ENCODE measurements at regions not wholly inside any gene's neighbourhood (a gene's known extent, or its start where the extent isn't known, plus 50 kb on each side); places are given as distances from the start of the nearest gene placed in this dataset.

GRCh38 chr13:39259371-39260140 lies 221.3 kb downstream of the NHLRC3 start:
- DNase-seq, result no peak
- no peak overlapping the region for H3K4me3 ChIP-seq (ENCODE audit: low read length)
- no peaks in the 10 kb centered on the region for H3K9me3 ChIP-seq (ENCODE audit: control insufficient read depth, low read depth, low read length)
- H3K36me3 ChIP-seq (ENCODE audit: control insufficient read depth, insufficient read depth, low read length), result no peaks in the 10 kb centered on the region
- H3K4me1 ChIP-seq (ENCODE audit: control insufficient read depth, insufficient read depth, low read length), result no peaks in the 10 kb centered on the region
- H3K27me3 ChIP-seq (ENCODE audit: control insufficient read depth, insufficient read depth, low read length), result no peaks in the 10 kb centered on the region
- WGBS (ENCODE audit: insufficient coverage, low lambda C conversion rate), result no CpG with 5 or more reads among the region's 2 CpGs
- H3K27ac ChIP-seq (ENCODE audit: low read length), result no peak overlapping the region

GRCh38 chr13:39263033-39263432 lies 224.8 kb downstream of the NHLRC3 start:
- Histone ChIP-seq H3K4me1 (ENCODE audit: control insufficient read depth, insufficient read depth, low read length) (no peaks in the 10 kb centered on the region), H3K9me3 (ENCODE audit: control insufficient read depth, low read depth, low read length) (no peaks in the 10 kb centered on the region), H3K36me3 (ENCODE audit: control insufficient read depth, insufficient read depth, low read length) (no peaks in the 10 kb centered on the region), H3K27me3 (ENCODE audit: control insufficient read depth, insufficient read depth, low read length) (no peaks in the 10 kb centered on the region), H3K4me3 (ENCODE audit: low read length) (no peak overlapping the region), H3K27ac (ENCODE audit: low read length) (no peak overlapping the region)
- DNase-seq, result peak in 1 of 2 donors; percentile 31
- WGBS (ENCODE audit: insufficient coverage, low lambda C conversion rate), result no CpG with 5 or more reads among the region's 1 CpG

GRCh38 chr13:39263531-39263930 lies 225.3 kb downstream of the NHLRC3 start:
- DNase-seq, result no peak
- H3K4me3 ChIP-seq (ENCODE audit: low read length), result no peak overlapping the region
- H3K27me3 ChIP-seq (ENCODE audit: control insufficient read depth, insufficient read depth, low read length), result no peaks in the 10 kb centered on the region
- no peak overlapping the region for H3K27ac ChIP-seq (ENCODE audit: low read length)
- WGBS (ENCODE audit: insufficient coverage, low lambda C conversion rate), result no CpG with 5 or more reads among the region's 2 CpGs
- no peaks in the 10 kb centered on the region for H3K36me3 ChIP-seq (ENCODE audit: control insufficient read depth, insufficient read depth, low read length)
- no peaks in the 10 kb centered on the region for H3K4me1 ChIP-seq (ENCODE audit: control insufficient read depth, insufficient read depth, low read length)
- H3K9me3 ChIP-seq (ENCODE audit: control insufficient read depth, low read depth, low read length), result no peaks in the 10 kb centered on the region

DNA sequence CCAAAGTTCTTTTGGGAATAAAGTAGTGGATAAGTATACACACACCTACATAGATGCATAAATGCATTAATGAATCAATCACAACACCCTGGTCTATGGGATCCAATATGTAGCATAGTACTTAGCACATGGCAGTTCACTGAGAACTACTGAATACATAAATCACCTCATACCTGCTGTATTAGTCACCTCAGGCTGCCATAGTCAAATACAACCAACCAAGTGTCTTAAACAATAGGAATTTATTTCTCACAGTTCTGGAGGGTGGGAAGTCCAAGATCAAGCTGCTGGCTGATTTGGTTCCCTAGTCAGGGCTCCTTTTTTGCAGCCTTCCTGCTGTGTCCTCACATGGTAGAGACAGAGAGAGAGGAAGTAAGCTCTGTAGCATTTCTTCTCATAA lies 228.2 kb downstream of the NHLRC3 start:
- Histone ChIP-seq H3K36me3 (ENCODE audit: control insufficient read depth, insufficient read depth, low read length) (no peaks in the 10 kb centered on the region), H3K9me3 (ENCODE audit: control insufficient read depth, low read depth, low read length) (no peaks in the 10 kb centered on the region), H3K27me3 (ENCODE audit: control insufficient read depth, insufficient read depth, low read length) (no peaks in the 10 kb centered on the region), H3K27ac (ENCODE audit: low read length) (no peak overlapping the region), H3K4me3 (ENCODE audit: low read length) (no peak overlapping the region), H3K4me1 (ENCODE audit: control insufficient read depth, insufficient read depth, low read length) (no peaks in the 10 kb centered on the region)
- DNase-seq, result no peak

DNA sequence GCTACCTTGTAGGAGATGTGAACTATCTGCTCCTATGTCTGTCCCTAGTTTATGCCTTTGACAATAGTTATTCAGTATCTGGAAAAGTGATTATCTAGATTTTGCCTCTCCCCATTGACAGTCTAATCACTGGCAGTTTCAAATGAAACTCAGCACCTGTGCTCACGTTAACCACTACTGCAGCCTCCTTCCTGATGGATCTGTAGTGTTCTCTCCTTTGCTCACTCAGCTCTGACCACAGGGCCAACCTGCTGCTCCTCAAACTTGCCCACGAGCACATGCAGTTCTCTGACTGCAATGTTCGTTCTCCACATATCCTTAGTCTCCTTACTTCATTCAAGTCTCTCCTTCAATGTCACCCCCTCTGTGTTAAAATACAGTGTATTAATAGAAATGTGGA lies 230.1 kb downstream of the NHLRC3 start:
- Histone ChIP-seq H3K9me3 (ENCODE audit: control insufficient read depth, low read depth, low read length) (no peaks in the 10 kb centered on the region), H3K27ac (ENCODE audit: low read length) (no peak overlapping the region), H3K27me3 (ENCODE audit: control insufficient read depth, insufficient read depth, low read length) (no peaks in the 10 kb centered on the region), H3K4me3 (ENCODE audit: low read length) (no peak overlapping the region), H3K4me1 (ENCODE audit: control insufficient read depth, insufficient read depth, low read length) (no peaks in the 10 kb centered on the region), H3K36me3 (ENCODE audit: control insufficient read depth, insufficient read depth, low read length) (no peaks in the 10 kb centered on the region)
- no peak for DNase-seq
- no CpG with 5 or more reads among the region's 3 CpGs for WGBS (ENCODE audit: insufficient coverage, low lambda C conversion rate)

DNA sequence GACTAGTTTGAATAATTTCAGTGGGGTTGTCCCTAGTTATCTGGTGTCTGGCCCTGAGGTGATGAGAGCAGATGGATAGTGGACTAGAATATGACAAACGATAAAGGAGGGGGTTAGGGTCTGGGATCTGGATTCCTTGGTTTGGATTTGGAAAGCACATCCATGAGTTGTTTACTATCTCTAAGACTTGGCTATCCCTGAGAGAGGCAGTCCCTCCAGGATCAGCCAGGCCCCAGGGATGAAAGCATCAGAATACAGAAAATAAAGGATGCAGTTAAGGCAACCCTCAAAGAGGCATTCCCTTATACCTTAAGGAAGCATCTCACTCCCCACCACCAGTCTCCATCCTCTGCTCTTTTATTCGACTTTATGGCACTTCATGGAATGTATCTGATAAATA lies 230.7 kb downstream of the NHLRC3 start:
- Histone ChIP-seq H3K4me3 (ENCODE audit: low read length) (no peak overlapping the region), H3K9me3 (ENCODE audit: control insufficient read depth, low read depth, low read length) (no peaks in the 10 kb centered on the region), H3K27ac (ENCODE audit: low read length) (no peak overlapping the region), H3K27me3 (ENCODE audit: control insufficient read depth, insufficient read depth, low read length) (no peaks in the 10 kb centered on the region), H3K4me1 (ENCODE audit: control insufficient read depth, insufficient read depth, low read length) (no peaks in the 10 kb centered on the region), H3K36me3 (ENCODE audit: control insufficient read depth, insufficient read depth, low read length) (no peaks in the 10 kb centered on the region)
- DNase-seq, result no peak
- WGBS (ENCODE audit: insufficient coverage, low lambda C conversion rate), result 93% methylated on average over 2 of the region's 2 CpGs

DNA sequence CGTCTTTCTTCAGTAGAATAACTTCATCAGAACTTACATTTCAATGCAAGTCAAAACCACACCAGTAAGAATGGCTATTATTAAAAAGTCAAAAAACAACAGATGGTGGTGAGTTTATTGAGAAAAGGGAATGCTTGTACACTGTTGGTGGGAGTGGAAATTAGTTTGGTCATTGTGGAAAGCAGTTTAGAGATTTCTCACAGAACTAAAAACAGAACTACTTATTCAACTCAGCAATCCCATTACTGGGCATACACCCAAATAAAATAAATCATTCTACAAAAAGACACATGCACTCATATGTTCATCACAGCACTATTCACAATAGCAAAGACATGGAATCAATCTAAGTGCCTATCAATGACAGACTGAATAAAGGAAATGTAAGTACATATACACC lies 231.2 kb downstream of the NHLRC3 start:
- Histone ChIP-seq H3K4me1 (ENCODE audit: control insufficient read depth, insufficient read depth, low read length) (no peaks in the 10 kb centered on the region), H3K4me3 (ENCODE audit: low read length) (no peak overlapping the region), H3K36me3 (ENCODE audit: control insufficient read depth, insufficient read depth, low read length) (no peaks in the 10 kb centered on the region), H3K27me3 (ENCODE audit: control insufficient read depth, insufficient read depth, low read length) (no peaks in the 10 kb centered on the region), H3K9me3 (ENCODE audit: control insufficient read depth, low read depth, low read length) (no peaks in the 10 kb centered on the region), H3K27ac (ENCODE audit: low read length) (no peak overlapping the region)
- 83% methylated on average over 1 of the region's 1 CpG for WGBS (ENCODE audit: insufficient coverage, low lambda C conversion rate)
- DNase-seq, result no peak

DNA sequence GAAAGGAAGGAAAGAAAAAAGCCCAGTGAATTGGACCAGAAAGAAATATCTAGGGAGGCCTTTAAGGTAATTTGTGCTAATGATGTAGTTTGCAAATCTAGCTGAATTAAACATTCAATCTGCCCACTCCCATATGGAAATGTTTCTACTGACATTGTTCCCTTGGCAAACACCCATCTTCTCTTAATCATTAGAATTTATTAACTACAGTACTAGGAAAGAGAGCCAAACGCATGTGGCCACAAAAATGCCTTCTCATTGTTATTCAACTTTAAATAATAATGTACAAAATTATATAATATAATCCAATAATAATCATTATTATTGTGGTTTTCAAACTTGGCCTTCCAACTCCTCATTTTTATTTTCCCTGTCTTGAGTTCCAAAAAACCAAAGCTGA lies 234.7 kb downstream of the NHLRC3 start:
- WGBS (ENCODE audit: insufficient coverage, low lambda C conversion rate), result 86% methylated on average over 1 of the region's 1 CpG
- H3K36me3 ChIP-seq (ENCODE audit: control insufficient read depth, insufficient read depth, low read length), result no peaks in the 10 kb centered on the region
- H3K9me3 ChIP-seq (ENCODE audit: control insufficient read depth, low read depth, low read length), result no peaks in the 10 kb centered on the region
- no peak overlapping the region for H3K4me3 ChIP-seq (ENCODE audit: low read length)
- no peaks in the 10 kb centered on the region for H3K4me1 ChIP-seq (ENCODE audit: control insufficient read depth, insufficient read depth, low read length)
- DNase-seq, result no peak
- H3K27ac ChIP-seq (ENCODE audit: low read length), result no peak overlapping the region
- H3K27me3 ChIP-seq (ENCODE audit: control insufficient read depth, insufficient read depth, low read length), result no peaks in the 10 kb centered on the region

GRCh38 chr13:39273953-39274738 lies 235.9 kb downstream of the NHLRC3 start:
- no peak overlapping the region for H3K27ac ChIP-seq (ENCODE audit: low read length)
- H3K4me1 ChIP-seq (ENCODE audit: control insufficient read depth, insufficient read depth, low read length), result no peaks in the 10 kb centered on the region
- H3K9me3 ChIP-seq (ENCODE audit: control insufficient read depth, low read depth, low read length), result no peaks in the 10 kb centered on the region
- no peak for DNase-seq
- 57% methylated on average over 2 of the region's 6 CpGs for WGBS (ENCODE audit: insufficient coverage, low lambda C conversion rate)
- no peaks in the 10 kb centered on the region for H3K36me3 ChIP-seq (ENCODE audit: control insufficient read depth, insufficient read depth, low read length)
- H3K27me3 ChIP-seq (ENCODE audit: control insufficient read depth, insufficient read depth, low read length), result no peaks in the 10 kb centered on the region
- H3K4me3 ChIP-seq (ENCODE audit: low read length), result no peak overlapping the region

DNA sequence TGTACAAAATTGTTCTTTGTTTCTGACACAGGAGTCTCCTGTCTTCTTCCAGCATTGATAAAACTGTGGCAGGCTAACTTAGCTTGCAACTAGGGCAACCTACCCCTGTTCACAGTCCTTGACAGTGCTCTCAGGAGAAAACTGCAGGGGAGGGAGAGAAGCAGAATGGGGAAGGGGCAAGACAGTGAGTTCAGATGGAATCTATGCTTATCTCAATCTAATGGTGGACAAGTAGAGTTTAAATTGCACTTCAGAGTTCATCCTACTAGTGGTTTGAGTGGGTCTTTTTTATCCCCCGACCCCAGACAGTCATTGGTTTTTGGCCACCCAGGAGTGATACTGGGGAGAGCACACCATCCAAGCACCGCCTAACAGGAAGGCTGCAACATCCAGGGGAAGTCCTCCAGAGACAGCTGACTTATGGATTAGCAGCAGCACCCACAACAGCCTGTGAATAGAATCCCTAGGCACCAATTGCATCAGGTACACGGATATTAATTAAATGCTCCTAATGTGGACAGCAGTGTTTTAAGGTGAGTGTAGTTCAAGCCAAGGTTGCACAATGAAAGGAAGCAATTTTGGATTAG lies 236.6 kb downstream of the NHLRC3 start:
- WGBS (ENCODE audit: insufficient coverage, low lambda C conversion rate), result no CpG with 5 or more reads among the region's 3 CpGs
- no peak for DNase-seq
- H3K27me3 ChIP-seq (ENCODE audit: control insufficient read depth, insufficient read depth, low read length), result no peaks in the 10 kb centered on the region

More for the DNA sequence above, 236.6 kb downstream of the NHLRC3 start:
- H3K36me3 ChIP-seq (ENCODE audit: control insufficient read depth, insufficient read depth, low read length), result no peaks in the 10 kb centered on the region
- no peak overlapping the region for H3K4me3 ChIP-seq (ENCODE audit: low read length)
- H3K9me3 ChIP-seq (ENCODE audit: control insufficient read depth, low read depth, low read length), result no peaks in the 10 kb centered on the region
- H3K27ac ChIP-seq (ENCODE audit: low read length), result no peak overlapping the region
- H3K4me1 ChIP-seq (ENCODE audit: control insufficient read depth, insufficient read depth, low read length), result no peaks in the 10 kb centered on the region
